CD4-positive, alpha-beta T cell (primary cell): ENCODE measurements at regions not wholly inside any gene's neighbourhood (a gene's known extent, or its start where the extent isn't known, plus 50 kb on each side); places are given as distances from the start of the nearest gene placed in this dataset.

Experiments
- ATAC-seq: fragments of 200-7000 bp; cut with Tn5 transposase; one replicate; pipeline ENCODE4 v1.10.0; 2022; ENCODE audit warnings: mild to moderate bottlenecking; ENCODE audit not compliant: poor library complexity
- CTCF ChIA-PET: fragments of 350-600 bp; sonication (Branson Sonifier 250); formaldehyde crosslinking; loops from one replicate; lab custom pipeline; 2021; ENCODE audit warnings: antibody characterized with exemption, inconsistent platforms; lab: Charles Lee
- POLR2A ChIA-PET: fragments of 350-600 bp; sonication (Branson Sonifier 250); formaldehyde crosslinking; loops from one replicate; lab custom pipeline; 2021; ENCODE audit warnings: antibody characterized with exemption, inconsistent platforms; lab: Charles Lee
- DNase-seq, 14 experiments: peaks; one replicate each; pipeline ENCODE4 v3.0.0-alpha.2; 2013 to 2020; ENCODE audit warnings: mixed read lengths in 2 of 14
- H3K27ac ChIP-seq, 2 donors: one replicate each; pipeline versions ENCODE4 v1.5.1 to v1.7.0; 2013; ENCODE audit warnings: low read length in 2 of 2, low read depth in 1 of 2, mild to moderate bottlenecking in 1 of 2
- H3K27me3 ChIP-seq, 2 experiments: 1 replicate in 1 of 2; 2 replicates in 1 of 2; pipeline versions ENCODE4 v1.6.1 to v1.7.0; 2013; ENCODE audit warnings: low read length in 2 of 2, control low read depth in 1 of 2, mild to moderate bottlenecking in 1 of 2, moderate library complexity in 1 of 2; ENCODE audit not compliant: insufficient read depth in 2 of 2, control insufficient read depth in 1 of 2
- H3K36me3 ChIP-seq: one replicate; pipeline ENCODE4 v1.6.1; 2013; ENCODE audit warnings: low read length, control low read depth; ENCODE audit not compliant: insufficient read depth
- H3K4me1 ChIP-seq: one replicate; pipeline ENCODE4 v1.6.1; 2013; ENCODE audit warnings: low read length, control low read depth; ENCODE audit not compliant: insufficient read depth
- H3K4me3 ChIP-seq: one replicate; pipeline ENCODE4 v1.5.1; 2013; ENCODE audit warnings: mild to moderate bottlenecking, low read length, moderate library complexity
- H3K9me3 ChIP-seq, 2 experiments: 1 replicate in 1 of 2; 2 replicates in 1 of 2; pipeline versions ENCODE4 v1.6.1 to v1.7.0; 2013; ENCODE audit warnings: low read length in 2 of 2, mild to moderate bottlenecking in 2 of 2, control low read depth in 1 of 2, moderate library complexity in 1 of 2; ENCODE audit not compliant: control insufficient read depth in 1 of 2, insufficient read depth in 1 of 2
- H3K27ac Mint-ChIP-seq: one replicate; pipeline ENCODE4 v1.8.0; 2020; ENCODE audit warnings: mixed read lengths
- H3K27me3 Mint-ChIP-seq: one replicate; pipeline ENCODE4 v1.8.0; 2021; ENCODE audit warnings: mixed read lengths
- H3K36me3 Mint-ChIP-seq: one replicate; pipeline ENCODE4 v1.8.0; 2021; ENCODE audit warnings: low read depth, mixed read lengths
- H3K4me1 Mint-ChIP-seq: one replicate; pipeline ENCODE4 v1.8.0; 2021; ENCODE audit warnings: low read depth, mixed read lengths
- H3K4me3 Mint-ChIP-seq: one replicate; pipeline ENCODE4 v1.8.0; 2020; ENCODE audit warnings: mild to moderate bottlenecking, mixed read lengths
- H3K9me3 Mint-ChIP-seq: one replicate; pipeline ENCODE4 v1.8.0; 2020; ENCODE audit warnings: mixed read lengths
- CTCF ChIP-seq: fragments of 200-600 bp; IDR thresholded peaks from one replicate; pipeline ENCODE4 v1.8.0; 2022; ENCODE audit warnings: antibody characterized with exemption, mild to moderate bottlenecking
- intact Hi-C, 2 experiments: fragments of 100-400 bp; cut with DNase I in 1 of 2; cut with micrococcal nuclease in 1 of 2; formaldehyde crosslinking; loops; one replicate each; pipeline versions ENCODE4 v1.15.1 to v1.9.0; 2023 to 2025; cut with DNase I, micrococcal nuclease

GRCh38 chr7:19560111-19560883 is 148.5 kb downstream of the POLR1F start:
- Mint-ChIP-seq H3K36me3 (no peaks in the 10 kb centered on the region), H3K27me3 (no peaks in the 10 kb centered on the region), H3K9me3 (no peaks in the 10 kb centered on the region), H3K27ac (no peak overlapping the region), H3K4me3 (no peak overlapping the region), H3K4me1 (no peaks in the 10 kb centered on the region)
- Histone ChIP-seq H3K4me1 (no peaks in the 10 kb centered on the region), H3K27ac (no peak overlapping the region), H3K4me3 (no peak overlapping the region), H3K9me3 (no peaks in the 10 kb centered on the region), H3K36me3 (no peaks in the 10 kb centered on the region), H3K27me3 (no peaks in the 10 kb centered on the region)
- TF ChIP-seq CTCF, result no peak
- intact Hi-C loops, result no loop called here
- DNase-seq (no peak), ATAC-seq (no peak)
- POLR2A ChIA-PET, result no interaction called here
- CTCF ChIA-PET, result no interaction called here

DNA sequence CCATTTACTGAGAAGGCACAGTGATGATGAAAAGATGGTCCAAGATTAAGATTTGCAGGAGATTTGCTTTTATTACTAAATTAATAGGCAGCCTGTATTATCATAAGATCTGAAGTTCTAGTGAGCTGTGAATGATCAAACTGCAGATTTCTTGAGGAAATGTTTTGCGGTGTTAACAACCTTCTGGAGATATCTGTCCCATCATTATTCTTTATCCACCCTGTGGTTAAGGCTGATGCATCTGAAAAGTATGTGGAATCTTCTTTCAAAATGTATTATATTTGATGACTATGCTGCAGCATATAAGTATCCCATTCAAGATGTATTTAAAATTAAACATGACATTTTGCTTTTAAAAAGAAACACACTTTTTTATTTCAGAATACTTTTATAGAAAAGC is 150.3 kb downstream of the POLR1F start:
- H3K9me3 Mint-ChIP-seq, result no peaks in the 10 kb centered on the region
- H3K27ac ChIP-seq, result no peak overlapping the region
- no peak overlapping the region for H3K27ac Mint-ChIP-seq
- H3K36me3 Mint-ChIP-seq, result no peaks in the 10 kb centered on the region
- TF ChIP-seq CTCF, result no peak
- H3K4me1 ChIP-seq, result no peaks in the 10 kb centered on the region
- H3K4me3 ChIP-seq, result no peak overlapping the region
- ChIA-PET POLR2A (no interaction called here), CTCF (no interaction called here)
- ATAC-seq (no peak), DNase-seq (no peak)
- no peaks in the 10 kb centered on the region for H3K27me3 Mint-ChIP-seq
- intact Hi-C loops, result no loop called here
- H3K9me3 ChIP-seq, result no peaks in the 10 kb centered on the region
- no peaks in the 10 kb centered on the region for H3K36me3 ChIP-seq
- H3K4me1 Mint-ChIP-seq, result no peaks in the 10 kb centered on the region
- no peaks in the 10 kb centered on the region for H3K27me3 ChIP-seq
- H3K4me3 Mint-ChIP-seq, result no peak overlapping the region

DNA sequence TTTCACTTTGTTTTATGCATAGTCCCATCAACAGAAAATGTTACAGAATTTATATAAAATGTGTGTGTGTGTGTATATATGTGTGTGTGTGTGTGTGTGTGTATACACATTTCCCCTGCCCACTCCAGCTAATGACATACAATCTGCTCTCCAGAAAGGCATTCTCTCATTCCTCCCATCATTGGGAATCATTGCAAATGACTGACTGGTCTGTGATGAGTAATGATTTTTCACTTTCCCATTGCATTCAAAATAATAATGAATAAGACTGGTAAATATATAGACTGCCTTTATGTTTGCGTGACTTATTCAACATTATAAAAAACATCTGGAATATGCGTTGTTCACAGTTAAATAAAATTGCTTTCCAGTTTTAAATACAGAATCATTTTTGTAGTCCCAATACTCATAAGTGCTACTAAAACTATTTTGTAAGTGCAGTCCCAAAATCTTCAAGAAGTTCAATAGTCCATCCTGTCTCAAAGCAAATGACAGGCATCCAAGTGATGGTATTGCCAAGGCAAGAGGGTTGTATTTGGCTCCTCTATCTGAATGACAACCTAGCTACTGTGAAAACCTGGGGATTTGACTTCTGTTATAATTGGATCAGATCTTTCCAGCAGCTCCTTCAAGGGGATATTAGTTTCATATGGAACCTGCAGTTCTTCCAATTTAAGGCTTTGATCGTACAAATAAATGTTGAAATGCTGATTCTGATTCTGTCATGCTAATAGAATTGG is 150.9 kb downstream of the POLR1F start:
- H3K4me3 Mint-ChIP-seq, result no peak overlapping the region
- ChIA-PET CTCF (no interaction called here), POLR2A (no interaction called here)
- H3K36me3 Mint-ChIP-seq, result no peaks in the 10 kb centered on the region
- Histone ChIP-seq H3K9me3 (no peaks in the 10 kb centered on the region), H3K27me3 (no peaks in the 10 kb centered on the region), H3K36me3 (no peaks in the 10 kb centered on the region), H3K4me1 (no peaks in the 10 kb centered on the region), H3K27ac (no peak overlapping the region), H3K4me3 (no peak overlapping the region)
- DNase-seq, result no peak
- intact Hi-C loops, result no loop called here
- TF ChIP-seq CTCF, result no peak
- H3K27me3 Mint-ChIP-seq, result no peaks in the 10 kb centered on the region
- H3K9me3 Mint-ChIP-seq, result no peaks in the 10 kb centered on the region
- no peaks in the 10 kb centered on the region for H3K4me1 Mint-ChIP-seq
- no peak for ATAC-seq
- no peak overlapping the region for H3K27ac Mint-ChIP-seq
